ENCODE measurements at regions not wholly inside any gene's neighbourhood (a gene's known extent, or its start where the extent isn't known, plus 50 kb on each side); places are given as distances from the start of the nearest gene placed in this dataset.

DNA sequence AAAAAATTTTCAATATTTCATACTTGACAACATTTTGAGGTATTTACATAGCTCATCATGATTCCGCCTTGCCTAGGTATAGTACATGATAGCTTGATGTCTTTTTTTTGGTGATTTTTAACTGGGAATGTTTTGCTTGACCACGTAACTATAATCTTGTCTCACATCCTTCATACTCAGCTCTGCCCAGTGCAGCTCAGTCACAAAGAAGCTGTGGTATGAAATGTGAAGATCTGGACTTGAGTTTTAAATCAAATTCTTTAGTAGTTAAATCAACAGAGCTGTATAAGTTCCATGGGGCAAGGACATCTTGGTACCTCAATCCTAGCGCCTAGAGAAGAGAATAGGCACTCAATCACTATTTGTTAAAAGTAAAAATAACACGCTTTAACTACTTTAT, 276.3 kb upstream of the DKK2 start:
- Histone ChIP-seq H3K79me2 (no peaks in the 10 kb centered on the region), H3K9ac (no peak overlapping the region), H3K27ac (no peak overlapping the region), H3K27me3 (ENCODE audit: control insufficient read depth, insufficient read depth, low read length) (no peaks in the 10 kb centered on the region), H3K9me3 (ENCODE audit: control insufficient read depth, low read length) (no peaks in the 10 kb centered on the region), H3K4me3 (ENCODE audit: low read depth, low read length) (no peak overlapping the region), H2AFZ (no peak overlapping the region), H3K4me1 (no peaks in the 10 kb centered on the region), H3K36me3 (ENCODE audit: control insufficient read depth, insufficient read depth, low read length) (no peaks in the 10 kb centered on the region), H3K4me2 (ENCODE audit: low read length) (no peak overlapping the region)
- TF ChIP-seq CTCF (IDR thresholded peaks at IDR 0.05) = no peak

- no peak for TF ChIP-seq CTCF (IDR thresholded peaks at IDR 0.05)
- no peaks in the 10 kb centered on the region for H3K4me1 ChIP-seq
- H3K36me3 ChIP-seq (ENCODE audit: control insufficient read depth, insufficient read depth, low read length) = no peaks in the 10 kb centered on the region
- H3K9ac ChIP-seq = no peak overlapping the region
- no peak overlapping the region for H3K4me3 ChIP-seq (ENCODE audit: low read depth, low read length)
- H2AFZ ChIP-seq = no peak overlapping the region
- no peaks in the 10 kb centered on the region for H3K9me3 ChIP-seq (ENCODE audit: control insufficient read depth, low read length)
- H3K79me2 ChIP-seq = no peaks in the 10 kb centered on the region
- H3K27me3 ChIP-seq (ENCODE audit: control insufficient read depth, insufficient read depth, low read length) = no peaks in the 10 kb centered on the region
- no peak overlapping the region for H3K4me2 ChIP-seq (ENCODE audit: low read length)
- H3K27ac ChIP-seq = no peak overlapping the region
Measured at GRCh38 chr4:107304699-107305286, 268.7 kb upstream of the DKK2 start.

DNA sequence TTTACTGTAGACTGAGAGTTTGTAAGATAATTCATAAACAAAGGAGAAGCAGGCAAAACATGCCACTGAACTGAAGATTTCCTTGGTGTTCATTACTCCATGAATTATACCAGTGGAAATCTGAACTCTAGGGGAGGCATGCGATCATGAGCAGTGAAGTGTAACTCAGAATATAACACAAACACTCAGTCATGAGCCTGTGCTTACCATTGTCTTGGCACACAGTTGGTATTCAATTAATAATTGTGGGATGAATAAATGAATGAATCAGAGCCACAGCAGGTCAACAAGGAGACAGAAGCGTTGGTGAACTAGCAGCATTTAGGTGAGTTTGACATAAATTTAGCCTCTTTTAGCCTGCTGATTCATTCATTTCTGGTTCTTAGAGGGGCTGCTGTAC, 263.5 kb upstream of the DKK2 start:
- TF ChIP-seq CTCF (IDR thresholded peaks at IDR 0.05) = no peak
- no peak overlapping the region for H2AFZ ChIP-seq
- H3K4me1 ChIP-seq = no peaks in the 10 kb centered on the region
- H3K36me3 ChIP-seq (ENCODE audit: control insufficient read depth, insufficient read depth, low read length) = no peaks in the 10 kb centered on the region
- H3K4me3 ChIP-seq (ENCODE audit: low read depth, low read length) = no peak overlapping the region
- no peaks in the 10 kb centered on the region for H3K9me3 ChIP-seq (ENCODE audit: control insufficient read depth, low read length)
- H3K9ac ChIP-seq = no peak overlapping the region
- H3K27ac ChIP-seq = no peak overlapping the region
- no peaks in the 10 kb centered on the region for H3K79me2 ChIP-seq
- no peaks in the 10 kb centered on the region for H3K27me3 ChIP-seq (ENCODE audit: control insufficient read depth, insufficient read depth, low read length)
- H3K4me2 ChIP-seq (ENCODE audit: low read length) = no peak overlapping the region

DNA sequence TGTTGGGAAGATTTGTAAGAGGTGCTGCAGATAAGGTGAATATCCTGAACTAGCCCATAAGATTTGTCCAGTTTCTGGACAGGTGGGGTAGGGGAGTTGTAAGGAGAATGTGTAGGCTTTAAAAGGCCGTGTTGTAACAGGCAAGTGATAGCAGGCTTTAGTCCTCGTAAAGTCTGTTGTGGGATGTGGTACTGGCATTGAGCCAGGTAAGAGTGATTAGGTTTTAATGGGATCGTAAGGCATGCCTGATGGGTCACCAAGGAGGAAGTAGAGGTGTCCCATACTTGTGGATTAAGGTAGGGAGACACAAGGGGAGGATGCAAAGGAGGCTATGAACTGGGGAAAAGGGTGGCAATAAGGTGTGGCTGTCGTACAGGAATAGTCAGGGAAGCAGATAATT, 256.9 kb upstream of the DKK2 start:
- TF ChIP-seq CTCF (IDR thresholded peaks at IDR 0.05) = no peak
- Histone ChIP-seq H3K79me2 (no peaks in the 10 kb centered on the region), H3K4me1 (no peaks in the 10 kb centered on the region), H3K4me2 (ENCODE audit: low read length) (no peak overlapping the region), H3K36me3 (ENCODE audit: control insufficient read depth, insufficient read depth, low read length) (no peaks in the 10 kb centered on the region), H3K4me3 (ENCODE audit: low read depth, low read length) (no peak overlapping the region), H3K27me3 (ENCODE audit: control insufficient read depth, insufficient read depth, low read length) (no peaks in the 10 kb centered on the region), H3K9ac (no peak overlapping the region), H3K9me3 (ENCODE audit: control insufficient read depth, low read length) (no peaks in the 10 kb centered on the region), H3K27ac (no peak overlapping the region), H2AFZ (no peak overlapping the region)

Measured in parathyroid adenoma (tissue), 2 donors.